Adrenal gland (tissue), 5 donors: ENCODE measurements at regions not wholly inside any gene's neighbourhood (a gene's known extent, or its start where the extent isn't known, plus 50 kb on each side); places are given as distances from the start of the nearest gene placed in this dataset.

Source experiments
- POLR2A ChIP-seq, 2 donors: fragments of 450-650 bp; IDR thresholded peaks; one replicate each; pipeline ENCODE4 v1.6.1; 2017; ENCODE audit warnings: antibody characterized with exemption in 2 of 2, mild to moderate bottlenecking in 2 of 2, moderate library complexity in 1 of 2
- TF ChIP-seq, protein P1 (sequence below), 6 experiments: fragments of 450-650 bp in 4 of 6; fragments of 200-600 bp in 2 of 6; sonication (generic) in 1 of 6; IDR thresholded peaks; 1 replicate in 5 of 6; 2 replicates in 1 of 6; pipeline versions ENCODE4 v1.5.1 to v1.8.0; 2016 to 2021; ENCODE audit warnings: antibody characterized with exemption in 6 of 6, mild to moderate bottlenecking in 2 of 6, moderate library complexity in 1 of 6
- donor health status: DM: no; HTN: no; CAD: no.

DNA sequence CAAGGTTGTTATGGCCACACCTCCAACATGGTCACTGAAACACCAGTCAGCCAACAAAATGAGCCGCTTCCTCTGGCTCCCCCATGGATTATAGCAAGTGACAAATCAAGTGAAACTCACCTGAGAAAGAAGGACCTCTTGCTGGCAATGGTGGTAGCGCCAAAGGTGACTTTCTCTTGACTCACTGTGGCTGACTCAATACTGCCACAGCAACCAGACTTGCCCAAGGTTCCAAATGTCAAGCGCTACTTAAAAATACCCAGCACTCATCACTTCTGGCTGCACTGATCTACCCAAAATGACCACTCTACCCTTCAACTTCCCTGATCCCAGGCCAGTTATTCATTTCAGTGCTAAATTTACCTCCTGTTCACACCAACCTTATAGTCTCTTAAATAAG is 495.5 kb downstream of the FOXO1 start:
- TF ChIP-seq POLR2A (IDR thresholded peaks at IDR 0.05) = no peak
- TF ChIP-seq, protein P1, sequence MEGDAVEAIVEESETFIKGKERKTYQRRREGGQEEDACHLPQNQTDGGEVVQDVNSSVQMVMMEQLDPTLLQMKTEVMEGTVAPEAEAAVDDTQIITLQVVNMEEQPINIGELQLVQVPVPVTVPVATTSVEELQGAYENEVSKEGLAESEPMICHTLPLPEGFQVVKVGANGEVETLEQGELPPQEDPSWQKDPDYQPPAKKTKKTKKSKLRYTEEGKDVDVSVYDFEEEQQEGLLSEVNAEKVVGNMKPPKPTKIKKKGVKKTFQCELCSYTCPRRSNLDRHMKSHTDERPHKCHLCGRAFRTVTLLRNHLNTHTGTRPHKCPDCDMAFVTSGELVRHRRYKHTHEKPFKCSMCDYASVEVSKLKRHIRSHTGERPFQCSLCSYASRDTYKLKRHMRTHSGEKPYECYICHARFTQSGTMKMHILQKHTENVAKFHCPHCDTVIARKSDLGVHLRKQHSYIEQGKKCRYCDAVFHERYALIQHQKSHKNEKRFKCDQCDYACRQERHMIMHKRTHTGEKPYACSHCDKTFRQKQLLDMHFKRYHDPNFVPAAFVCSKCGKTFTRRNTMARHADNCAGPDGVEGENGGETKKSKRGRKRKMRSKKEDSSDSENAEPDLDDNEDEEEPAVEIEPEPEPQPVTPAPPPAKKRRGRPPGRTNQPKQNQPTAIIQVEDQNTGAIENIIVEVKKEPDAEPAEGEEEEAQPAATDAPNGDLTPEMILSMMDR (IDR thresholded peaks at IDR 0.05) = no peak
